Stomach (tissue), 4 donors: ENCODE measurements at regions not wholly inside any gene's neighbourhood (a gene's known extent, or its start where the extent isn't known, plus 50 kb on each side); places are given as distances from the start of the nearest gene placed in this dataset.

Source experiments
- POLR2A ChIP-seq, 4 donors: fragments of 450-650 bp; IDR thresholded peaks; one replicate each; pipeline ENCODE4 v1.6.1; 2016; ENCODE audit warnings: antibody characterized with exemption in 4 of 4, control low read depth in 2 of 4, mild to moderate bottlenecking in 1 of 4, moderate library complexity in 1 of 4
- TF ChIP-seq, protein P1 (sequence below), 7 experiments: fragments of 450-650 bp in 4 of 7; fragments of 200-600 bp in 3 of 7; sonication (generic) in 3 of 7; IDR thresholded peaks; one replicate each; pipeline ENCODE4 v1.5.1; 2016 to 2019; ENCODE audit warnings: antibody characterized with exemption in 7 of 7, control low read depth in 2 of 7, mild to moderate bottlenecking in 1 of 7

DNA sequence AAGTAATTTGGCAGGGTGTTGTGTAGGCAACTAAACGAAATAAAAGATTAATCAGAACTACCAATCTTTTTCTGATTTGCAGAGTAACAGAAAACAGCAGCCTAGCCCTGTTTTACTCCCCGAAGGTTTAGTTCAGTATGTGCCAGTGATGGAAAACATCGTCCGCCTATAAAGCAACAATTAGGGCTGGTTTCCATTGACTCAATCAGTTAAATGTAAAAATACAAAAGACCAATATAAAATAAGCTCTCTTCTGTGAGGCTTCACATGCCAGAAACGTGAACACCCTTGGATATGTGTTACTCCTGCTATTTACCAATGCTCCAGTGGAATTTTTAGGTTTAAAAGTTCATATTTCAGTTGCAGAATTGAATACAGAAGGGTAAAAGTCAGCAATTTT is 210.5 kb upstream of the RSPO3 start:
- TF ChIP-seq, protein P1, sequence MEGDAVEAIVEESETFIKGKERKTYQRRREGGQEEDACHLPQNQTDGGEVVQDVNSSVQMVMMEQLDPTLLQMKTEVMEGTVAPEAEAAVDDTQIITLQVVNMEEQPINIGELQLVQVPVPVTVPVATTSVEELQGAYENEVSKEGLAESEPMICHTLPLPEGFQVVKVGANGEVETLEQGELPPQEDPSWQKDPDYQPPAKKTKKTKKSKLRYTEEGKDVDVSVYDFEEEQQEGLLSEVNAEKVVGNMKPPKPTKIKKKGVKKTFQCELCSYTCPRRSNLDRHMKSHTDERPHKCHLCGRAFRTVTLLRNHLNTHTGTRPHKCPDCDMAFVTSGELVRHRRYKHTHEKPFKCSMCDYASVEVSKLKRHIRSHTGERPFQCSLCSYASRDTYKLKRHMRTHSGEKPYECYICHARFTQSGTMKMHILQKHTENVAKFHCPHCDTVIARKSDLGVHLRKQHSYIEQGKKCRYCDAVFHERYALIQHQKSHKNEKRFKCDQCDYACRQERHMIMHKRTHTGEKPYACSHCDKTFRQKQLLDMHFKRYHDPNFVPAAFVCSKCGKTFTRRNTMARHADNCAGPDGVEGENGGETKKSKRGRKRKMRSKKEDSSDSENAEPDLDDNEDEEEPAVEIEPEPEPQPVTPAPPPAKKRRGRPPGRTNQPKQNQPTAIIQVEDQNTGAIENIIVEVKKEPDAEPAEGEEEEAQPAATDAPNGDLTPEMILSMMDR (IDR thresholded peaks at IDR 0.05) = no peak
- TF ChIP-seq POLR2A (IDR thresholded peaks at IDR 0.05) = no peak
